GOT3 (cell line): ENCODE measurements at regions not wholly inside any gene's neighbourhood (a gene's known extent, or its start where the extent isn't known, plus 50 kb on each side); places are given as distances from the start of the nearest gene placed in this dataset.
"Not testable (repeated sequence)": the region's sequence is repeated elsewhere in the genome, so short reads cannot be mapped to it uniquely, and the experiment has no call there.

Experiments
- DNase-seq: peaks from one replicate; lab custom pipeline; 2025; ENCODE audit warnings: mixed read lengths; lab: John Stamatoyannopoulos, UW

DNA sequence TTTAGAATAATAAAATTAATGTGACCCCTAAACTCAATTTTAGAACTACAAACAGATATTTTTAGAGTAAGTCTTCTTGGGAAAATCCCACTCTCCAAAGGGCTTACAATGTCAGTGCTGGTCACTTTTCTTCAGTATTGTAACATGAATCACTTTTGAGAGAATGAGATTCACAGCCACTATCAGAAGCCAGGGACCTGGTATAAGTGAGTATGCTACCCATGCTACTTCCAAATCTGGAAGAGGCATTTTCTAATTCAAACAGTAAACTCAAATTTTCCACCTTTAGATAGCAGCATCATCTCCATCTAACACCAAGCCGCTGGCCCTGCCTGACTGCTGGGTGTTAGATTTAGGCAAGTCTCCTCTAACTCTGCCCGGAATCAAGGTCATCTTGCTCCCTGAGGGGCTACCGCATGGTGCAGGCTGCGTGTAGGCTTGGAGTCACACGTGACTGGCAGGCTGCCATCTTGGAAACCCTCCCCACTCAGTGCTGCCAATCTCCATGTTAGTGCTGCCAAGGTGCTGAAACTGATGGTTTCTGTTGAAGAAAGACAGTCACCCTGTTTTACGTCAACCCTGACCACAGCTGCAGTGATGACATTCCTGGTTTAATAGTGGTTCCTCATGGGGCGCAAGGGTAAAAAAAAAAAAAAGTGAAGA is 882.9 kb upstream of the B3GALT2 start:
- DNase-seq: no peak

DNA sequence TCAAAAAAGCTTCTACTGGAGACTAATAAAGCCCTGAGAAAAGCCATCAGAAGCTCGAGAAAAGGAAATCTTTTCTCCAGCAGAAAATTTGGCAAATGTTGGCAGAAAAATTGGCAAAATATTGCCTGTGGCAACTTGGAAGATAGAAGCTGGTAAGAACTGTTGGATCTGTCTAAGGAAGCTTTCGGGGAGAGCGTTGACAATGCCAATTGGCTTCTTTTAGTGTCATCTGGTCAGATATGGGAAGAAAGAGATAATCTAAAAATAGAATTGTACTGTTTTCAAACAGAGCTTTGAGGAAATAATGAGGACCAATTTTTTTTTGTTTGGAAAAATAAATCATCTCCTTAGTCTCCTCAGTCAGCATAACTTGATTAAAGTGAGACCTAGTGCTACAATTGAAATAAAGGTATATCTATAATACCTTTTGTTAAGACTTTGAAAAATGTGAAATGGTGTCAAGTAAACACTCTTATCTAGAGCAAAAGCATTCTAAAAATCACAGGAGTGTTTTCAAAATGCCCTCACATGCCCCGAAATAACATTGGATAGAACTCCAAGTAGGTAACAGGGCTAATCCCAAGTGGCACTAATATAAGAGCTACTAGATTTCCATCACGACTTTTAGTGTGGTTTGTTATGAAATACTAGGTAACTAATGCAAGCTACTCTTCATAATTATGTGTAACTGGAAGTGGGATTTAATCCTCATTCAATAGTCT is 882.2 kb upstream of the B3GALT2 start:
- DNase-seq: no peak

DNA sequence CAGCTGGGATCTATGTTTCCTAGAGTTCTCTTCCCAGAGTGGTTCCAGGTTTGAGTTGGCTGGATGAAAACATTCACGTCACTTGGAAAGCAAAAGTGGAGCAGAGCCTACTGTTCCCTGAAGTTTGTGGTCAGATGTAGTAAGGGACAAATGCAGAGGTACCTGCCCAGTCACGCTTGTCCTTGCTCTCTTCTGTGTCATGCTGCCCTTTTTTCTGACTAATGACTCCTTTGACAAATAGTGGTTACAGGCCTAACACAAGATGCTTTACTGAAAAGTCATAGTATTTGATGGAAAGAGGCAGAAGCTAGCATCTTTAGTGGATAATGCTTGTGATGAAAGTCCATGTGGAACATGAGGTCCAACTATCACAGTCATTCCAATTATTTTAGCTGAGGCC is 881.4 kb upstream of the B3GALT2 start:
- DNase-seq: no peak

DNA sequence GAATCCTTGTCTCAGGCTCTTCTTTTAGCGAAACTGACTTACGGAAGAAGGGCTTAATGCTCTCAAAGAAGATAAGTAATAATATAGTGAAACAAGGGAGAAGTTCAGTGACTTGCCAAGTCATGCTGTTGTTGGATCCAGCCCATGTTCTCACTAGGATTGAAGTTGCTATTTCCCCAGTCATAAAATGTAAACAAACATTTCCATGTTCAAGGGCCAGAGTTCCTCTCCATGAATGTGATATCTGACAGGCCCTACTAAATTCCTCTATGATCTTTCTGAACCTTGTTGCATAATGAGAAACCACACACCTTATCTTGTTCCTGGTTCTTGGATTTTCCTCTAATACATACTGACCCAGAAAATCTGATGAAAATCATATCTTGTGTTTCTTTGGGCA is 876.5 kb upstream of the B3GALT2 start:
- DNase-seq: no peak

DNA sequence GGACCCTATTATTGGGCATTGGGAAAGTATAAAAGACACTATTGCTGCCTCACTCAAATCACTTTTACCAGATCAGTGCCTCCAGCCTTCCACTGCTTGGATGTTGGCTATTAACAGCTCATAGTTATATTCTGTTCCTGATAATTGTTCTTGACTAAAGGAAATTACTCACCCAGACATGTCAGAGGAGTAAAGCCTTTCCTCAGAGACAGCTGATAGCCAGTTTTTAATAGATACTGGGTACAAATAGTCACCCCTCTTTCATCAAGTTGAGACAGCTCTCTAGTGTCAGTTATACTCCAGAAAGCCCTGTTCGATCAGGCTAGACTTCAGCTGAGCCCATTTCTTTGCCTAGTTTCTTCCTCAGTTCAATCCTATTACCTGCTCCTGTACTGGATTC is 876.1 kb upstream of the B3GALT2 start:
- no peak for DNase-seq

DNA sequence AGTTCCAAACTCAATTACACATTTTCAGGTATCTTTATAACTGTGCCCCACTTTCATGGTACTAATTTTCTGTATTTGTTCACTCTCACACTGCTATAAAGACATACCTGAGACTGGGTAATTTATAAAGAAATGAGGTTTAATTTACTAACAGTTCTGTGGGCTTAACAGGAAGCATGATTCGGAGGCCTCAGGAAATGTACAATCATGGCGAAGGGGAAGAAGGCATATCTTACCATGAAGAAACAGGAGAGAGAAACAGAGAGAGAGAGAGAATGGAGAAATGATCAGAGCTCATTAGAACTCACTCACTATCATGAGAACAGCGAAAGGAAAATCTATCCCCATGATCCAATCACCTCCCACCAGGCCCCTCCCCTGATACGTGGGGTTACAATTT is 874.1 kb upstream of the B3GALT2 start:
- no peak for DNase-seq

DNA sequence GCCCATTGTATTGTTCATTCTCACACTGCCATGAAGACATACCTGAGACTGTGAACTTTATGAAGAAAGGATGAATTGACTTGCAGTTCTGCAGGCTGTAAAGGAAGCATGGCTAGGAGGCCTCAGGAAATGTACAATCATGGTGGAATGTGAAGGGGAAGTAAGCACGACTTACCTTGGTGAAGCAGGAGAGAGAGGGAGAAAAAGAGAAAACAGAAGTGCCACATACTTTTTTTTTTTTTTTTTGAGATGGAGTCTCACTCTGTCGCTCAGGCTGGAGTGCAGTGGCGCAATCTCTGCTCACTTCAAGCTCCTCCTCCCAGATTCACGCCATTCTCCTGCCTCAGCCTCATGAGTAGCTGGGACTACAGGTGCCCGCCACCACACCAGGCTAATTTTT is 871.9 kb upstream of the B3GALT2 start:
- DNase-seq: not testable (repeated sequence)

DNA sequence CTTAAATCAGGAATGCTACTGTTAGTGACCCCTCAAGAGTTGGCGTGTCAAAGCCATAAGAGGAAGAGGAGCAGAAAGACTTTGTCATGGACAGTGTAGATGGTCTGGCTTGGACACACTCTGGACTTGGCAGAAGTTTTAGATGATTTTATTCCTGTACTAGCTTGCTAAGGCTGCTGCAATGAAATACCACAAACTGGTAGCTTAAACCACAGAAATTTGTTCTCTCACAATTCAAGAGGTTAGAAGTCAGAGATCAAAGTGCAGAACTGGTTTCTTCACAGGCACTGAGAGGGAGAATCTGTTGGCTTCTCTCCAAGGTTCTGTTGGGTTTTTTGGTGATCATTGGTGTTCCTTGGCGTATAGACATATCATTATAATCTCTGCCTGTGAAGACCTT is 869.8 kb upstream of the B3GALT2 start:
- no peak for DNase-seq

DNA sequence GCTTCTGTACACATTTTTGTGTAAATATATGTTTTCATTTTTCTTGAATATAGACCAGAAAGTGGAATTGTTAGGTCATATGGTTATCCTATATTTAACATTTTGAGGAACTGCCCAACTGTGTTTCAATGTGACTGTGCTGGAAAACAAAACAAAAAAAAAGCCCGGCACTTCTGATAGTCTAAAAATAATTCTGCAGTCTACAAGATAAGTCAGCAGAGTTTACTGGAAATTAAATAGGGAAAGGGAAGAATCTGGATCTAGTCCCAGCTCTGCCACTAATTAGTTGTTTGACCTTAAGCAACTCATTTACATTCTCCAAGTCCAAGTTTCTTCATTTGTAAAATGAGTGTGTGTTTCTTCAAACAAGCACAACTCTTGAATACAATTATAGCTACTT is 869.1 kb upstream of the B3GALT2 start:
- DNase-seq: no peak

DNA sequence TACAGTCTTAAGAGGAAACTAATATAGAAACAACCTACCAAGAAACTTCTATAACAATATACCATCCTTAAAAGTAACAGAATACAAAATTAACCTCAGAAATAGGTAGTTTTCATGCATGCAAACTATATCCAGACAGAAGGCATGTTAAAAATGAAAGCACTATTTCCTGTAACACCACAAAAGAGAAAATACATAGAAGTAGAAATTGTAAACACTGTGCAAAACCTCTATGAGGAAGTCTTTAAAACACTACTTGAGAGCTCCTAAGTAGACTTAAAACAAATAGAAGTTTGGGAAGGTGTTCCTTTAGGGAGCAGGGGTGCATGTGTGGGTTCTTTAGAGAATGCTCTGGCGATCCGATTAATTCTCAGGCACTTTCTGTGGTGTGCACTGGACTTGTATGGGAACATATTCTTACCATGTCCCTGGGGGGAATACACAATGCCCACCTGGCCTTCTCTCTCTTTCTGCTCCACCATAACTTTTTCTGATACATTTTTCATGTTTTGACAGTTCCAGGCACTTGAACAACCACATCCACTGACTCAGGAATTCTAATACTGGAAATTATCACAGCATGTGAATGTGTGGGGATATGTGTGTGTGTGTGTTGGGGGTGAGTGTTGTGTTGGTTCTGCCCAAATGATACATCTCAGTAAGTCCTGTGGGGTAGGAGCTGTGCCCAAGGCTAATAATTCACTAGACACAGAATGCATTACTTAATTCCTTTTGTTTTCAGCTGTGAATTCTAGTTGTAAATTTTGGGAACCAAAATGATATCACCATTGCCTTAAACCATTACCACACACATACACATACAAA is 866.3 kb upstream of the B3GALT2 start:
- no peak for DNase-seq

DNA sequence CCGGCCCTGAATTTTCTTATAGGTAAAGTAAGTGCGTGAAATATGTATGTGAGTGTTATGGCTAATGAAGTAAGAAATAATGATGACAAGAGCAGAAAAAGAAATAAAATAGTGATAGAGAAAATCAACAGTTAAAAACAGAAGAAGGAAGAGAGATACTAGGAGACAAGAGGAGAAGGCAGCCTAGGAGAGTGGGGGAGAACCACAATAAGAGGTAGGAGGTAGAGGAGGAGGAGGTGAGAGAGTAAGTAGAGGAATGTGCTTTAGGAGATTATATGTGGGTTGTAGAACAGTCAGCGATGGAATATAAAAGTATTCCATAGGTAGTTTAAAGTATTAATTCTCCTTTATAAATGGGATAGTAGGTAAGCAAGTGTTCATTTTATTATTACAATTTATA is 861.5 kb upstream of the B3GALT2 start:
- DNase-seq: no peak

DNA sequence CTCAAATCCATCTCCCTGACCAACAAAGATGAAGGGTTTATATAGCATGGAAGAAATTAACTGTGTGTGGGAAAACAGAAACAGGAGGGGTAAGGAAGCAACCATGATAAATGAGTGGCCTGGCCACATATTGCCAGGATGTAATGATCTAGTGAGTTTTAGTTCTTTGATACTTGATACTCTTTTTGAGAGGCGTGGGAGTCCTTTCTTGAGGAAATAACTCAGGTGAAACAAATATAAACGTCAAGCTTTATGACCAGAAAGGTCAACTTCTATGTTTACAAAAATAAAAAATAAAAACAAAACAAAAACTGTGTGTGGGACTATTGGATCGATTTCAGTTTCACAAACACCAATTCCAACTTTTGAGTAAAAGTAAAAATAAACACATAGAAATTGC is 860.8 kb upstream of the B3GALT2 start:
- no peak for DNase-seq

DNA sequence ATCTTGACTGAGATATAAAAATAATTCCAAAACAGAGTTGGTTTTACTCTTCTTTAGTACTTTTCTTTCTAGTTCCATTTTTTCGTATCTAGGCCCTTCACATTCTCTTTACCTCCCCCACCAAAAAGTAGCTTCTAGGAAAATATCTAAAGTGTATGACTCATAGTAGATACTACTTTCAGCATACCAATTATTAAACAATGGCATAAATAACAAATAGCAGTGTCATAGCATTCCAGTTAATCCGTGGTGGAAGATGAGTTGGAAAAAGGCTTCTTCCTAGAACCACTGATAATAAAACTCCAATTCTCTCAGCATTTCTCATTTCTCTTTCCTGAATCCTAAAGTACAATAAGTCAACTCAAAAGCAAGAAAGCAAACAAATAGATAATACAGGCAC is 859.0 kb upstream of the B3GALT2 start:
- no peak for DNase-seq

DNA sequence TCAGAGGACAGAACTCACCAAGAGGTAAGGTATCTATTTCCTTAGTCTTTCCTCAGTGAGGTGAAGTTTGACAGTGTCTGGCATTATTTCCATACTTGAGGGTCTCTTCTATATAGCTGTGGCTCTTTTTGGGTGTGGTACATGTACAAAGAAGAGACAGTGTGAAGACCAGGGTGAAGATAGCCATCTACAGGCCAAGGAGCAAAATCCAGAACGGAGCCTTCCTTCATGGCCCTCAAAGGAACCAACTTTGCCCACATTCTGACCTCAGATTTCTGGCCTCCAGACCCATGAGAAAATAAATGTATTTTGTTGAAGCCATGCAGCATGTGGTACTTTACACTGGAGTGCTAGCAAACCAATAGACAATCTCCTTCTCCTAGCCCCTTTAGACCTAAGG is 858.5 kb upstream of the B3GALT2 start:
- no peak for DNase-seq

DNA sequence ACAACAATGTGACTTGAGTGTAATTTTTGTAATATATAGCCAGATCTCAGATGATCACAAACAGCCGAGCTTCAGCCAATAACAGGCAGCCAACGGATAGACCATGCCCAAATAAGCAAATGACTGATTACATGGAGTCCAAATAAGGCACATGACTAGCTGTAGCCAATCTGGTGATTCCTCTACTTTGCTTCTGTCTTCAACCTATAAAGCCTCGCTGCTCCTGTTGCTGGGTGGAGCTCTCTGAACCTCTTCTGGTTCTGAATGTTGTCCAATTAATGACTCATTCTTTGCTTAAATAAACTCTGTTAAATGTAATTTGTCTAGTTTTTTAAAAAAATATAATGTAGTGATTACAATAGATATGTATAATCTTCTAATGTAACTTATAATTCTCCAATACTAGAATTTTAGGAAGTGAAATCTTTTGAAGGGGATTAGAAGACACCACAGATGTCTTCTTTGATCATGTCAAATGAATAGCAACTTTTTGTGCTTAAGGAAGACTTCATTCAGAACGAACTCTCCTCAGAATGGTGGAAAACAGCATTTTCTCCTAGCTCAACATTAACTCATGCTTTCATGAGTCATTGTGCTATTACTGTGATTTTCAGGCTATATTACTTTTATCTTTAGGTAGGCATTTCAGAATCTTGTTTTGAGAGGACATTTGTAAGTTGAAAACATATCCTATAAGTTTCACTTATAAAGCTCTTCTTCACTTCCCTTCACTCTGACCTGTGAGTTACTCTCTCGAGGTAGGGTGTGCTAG is 857.8 kb upstream of the B3GALT2 start:
- DNase-seq: no peak

DNA sequence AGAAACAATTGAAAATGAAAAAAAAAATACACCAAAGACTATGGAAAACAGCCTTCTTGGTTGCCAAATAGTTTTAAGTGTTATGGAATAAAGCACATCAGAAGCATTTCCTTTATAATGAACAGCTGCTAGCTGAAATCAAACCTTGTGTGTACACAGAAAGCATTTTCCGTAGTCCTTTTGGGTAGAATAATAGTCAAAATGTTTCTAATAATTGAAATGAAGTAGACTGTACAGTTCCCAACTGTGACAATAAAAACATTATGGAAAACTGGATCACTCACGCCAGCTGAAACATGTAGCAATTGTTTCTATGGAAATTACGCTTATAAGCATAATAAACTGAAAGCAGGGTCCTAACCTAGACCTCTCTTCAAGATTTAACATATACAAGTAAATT is 856.3 kb upstream of the B3GALT2 start:
- no peak for DNase-seq

DNA sequence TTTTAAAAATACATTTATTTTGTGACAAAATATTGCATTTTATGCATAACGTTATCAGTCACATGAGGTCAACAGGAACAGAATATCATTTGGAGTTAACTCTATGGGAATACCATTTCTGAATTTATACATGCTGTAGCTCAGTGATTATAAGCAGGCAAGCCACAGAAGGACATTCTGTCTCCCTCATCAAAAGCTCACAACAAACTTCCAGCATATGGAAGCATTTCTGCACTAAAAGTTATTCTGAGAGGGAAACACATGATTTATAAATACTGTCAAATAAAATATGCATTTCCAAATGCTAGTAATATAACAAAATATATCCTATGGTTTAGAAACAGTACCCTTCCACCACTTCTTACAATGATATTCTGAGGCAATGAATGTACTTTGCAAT is 854.1 kb upstream of the B3GALT2 start:
- DNase-seq: no peak

DNA sequence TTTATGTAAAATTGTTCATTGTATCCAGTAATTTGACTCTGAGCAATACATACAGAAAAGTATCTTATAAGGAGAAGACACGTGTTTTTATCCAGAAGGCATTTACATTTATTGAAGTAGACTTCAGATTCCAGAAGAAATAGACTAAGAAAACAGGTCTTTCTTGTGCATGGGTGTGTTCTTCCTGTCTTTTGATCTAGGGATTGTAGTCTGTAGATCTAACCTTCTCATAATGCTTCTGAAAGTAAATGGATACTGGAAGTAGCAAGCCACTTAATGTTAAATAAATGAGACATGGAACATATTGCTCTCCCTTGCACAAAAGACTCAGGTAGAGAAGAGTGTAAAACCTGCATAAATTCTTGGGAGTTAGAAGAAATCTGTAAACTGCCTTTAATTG is 853.2 kb upstream of the B3GALT2 start:
- no peak for DNase-seq

DNA sequence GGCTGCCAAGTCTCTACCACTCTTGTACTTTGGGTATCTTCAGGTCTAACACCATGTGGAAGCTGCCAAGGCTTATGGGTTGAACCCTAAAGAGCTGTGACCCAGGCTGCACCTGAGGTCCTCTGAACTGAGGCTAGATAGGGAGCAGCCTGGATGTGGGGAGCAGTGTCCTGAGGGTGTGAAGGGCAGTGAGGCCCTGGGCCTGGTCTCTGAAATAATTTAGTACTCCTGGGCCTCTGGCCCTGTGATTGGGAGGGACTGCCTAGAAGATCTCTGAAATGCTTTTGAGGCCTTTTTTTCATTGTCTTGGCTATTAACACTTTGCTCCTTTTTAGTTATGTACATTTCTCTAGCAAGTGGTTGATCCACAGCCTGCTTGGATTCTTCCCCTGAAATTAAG is 847.2 kb upstream of the B3GALT2 start:
- DNase-seq: no peak

DNA sequence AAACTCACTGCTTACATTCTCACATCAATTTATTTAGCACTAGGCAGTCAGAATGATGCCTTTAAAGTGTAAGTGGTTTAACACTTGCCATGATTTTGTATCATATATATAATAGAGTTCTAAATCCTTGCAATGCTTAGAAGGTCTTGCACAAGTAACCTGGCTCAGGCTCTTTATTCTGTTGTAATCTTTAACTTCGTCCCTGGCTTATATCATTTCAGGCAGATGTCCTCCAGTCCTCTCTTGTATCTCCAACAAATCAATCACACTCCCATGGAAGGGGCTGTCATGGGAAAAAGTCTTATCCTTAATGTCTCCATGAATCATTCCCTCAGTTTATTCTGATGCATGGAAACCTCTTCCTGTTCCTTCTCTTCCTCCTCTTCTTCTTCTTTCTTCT is 841.6 kb upstream of the B3GALT2 start:
- no peak for DNase-seq

DNA sequence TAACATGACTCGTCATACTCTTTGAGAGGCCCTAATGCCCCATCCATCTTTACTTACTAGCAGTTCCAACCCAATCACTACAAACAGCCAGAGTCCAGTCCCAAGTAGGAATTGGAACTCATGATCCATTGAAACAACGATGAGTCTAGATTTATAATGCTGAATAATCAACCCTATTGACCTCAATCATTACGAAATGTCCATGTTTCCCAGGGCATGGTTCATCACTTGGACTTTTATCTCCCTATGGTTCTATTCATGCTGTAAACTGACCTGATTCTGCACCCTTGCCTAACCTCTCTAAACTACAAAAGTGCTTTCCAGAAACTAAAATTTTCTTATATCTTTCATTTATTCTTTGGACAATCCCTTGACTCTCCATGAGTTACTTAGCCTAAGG is 840.0 kb upstream of the B3GALT2 start:
- DNase-seq: no peak

DNA sequence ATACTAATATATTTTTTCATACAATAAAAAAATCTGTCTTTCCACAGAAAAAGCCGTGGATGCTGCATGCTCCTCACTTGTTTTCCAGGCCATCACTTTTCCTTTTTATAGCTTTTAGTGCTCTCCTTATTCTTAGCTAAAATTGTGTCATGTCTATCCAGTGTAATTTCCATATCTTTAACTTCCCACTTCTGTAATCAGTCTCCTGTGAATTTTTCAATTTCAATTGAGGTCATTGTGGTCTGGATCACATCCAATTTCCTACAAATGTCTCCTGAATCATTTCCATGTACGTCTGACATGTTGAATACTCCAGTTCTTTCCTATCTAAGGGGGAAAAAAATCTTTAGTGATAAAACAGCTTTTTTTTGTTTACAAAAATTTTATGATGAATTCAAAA is 838.2 kb upstream of the B3GALT2 start:
- DNase-seq: no peak
